OCI-LY7 (cell line): ENCODE measurements at regions not wholly inside any gene's neighbourhood (a gene's known extent, or its start where the extent isn't known, plus 50 kb on each side); places are given as distances from the start of the nearest gene placed in this dataset.
"Not testable (repeated sequence)": the region's sequence is repeated elsewhere in the genome, so short reads cannot be mapped to it uniquely, and the experiment has no call there.

ENCODE experiments used
- BruUV-seq: library from RNA; stranded (reverse); fragments of 400-500 nt; replicated peaks from 2 replicates; lab custom pipeline; 2021; lab: Mats Ljungman, UMichigan
- CTCF ChIA-PET: fragments of 300-600 bp; sonication (Branson Sonifier 250); formaldehyde crosslinking; loops from one replicate; lab custom pipeline; 2022; ENCODE audit warnings: antibody characterized with exemption; ENCODE audit not compliant: unreplicated experiment; lab: Charles Lee
- POLR2A ChIA-PET: fragments of 300-600 bp; sonication (Branson Sonifier 250); formaldehyde crosslinking; loops from one replicate; lab custom pipeline; 2022; ENCODE audit warnings: antibody characterized with exemption; lab: Charles Lee
- DNase-seq: peaks from one replicate; pipeline ENCODE4 v3.0.0-alpha.2; 2015; ENCODE audit warnings: low spot score
- H2AFZ ChIP-seq: fragments of 200-600 bp; sonication (generic), shearing (Covaris generic); 2 replicates; pipeline ENCODE4 v1.6.1; 2014; ENCODE audit warnings: mild to moderate bottlenecking, antibody characterized with exemption, low read length, moderate library complexity
- H3K27ac ChIP-seq: fragments of 200-600 bp; sonication (generic); 2 replicates; pipeline ENCODE4 v1.5.1; 2014; ENCODE audit warnings: mixed run types, low read depth, mild to moderate bottlenecking, moderate library complexity, low read length, inconsistent platforms; ENCODE audit not compliant: poor library complexity, severe bottlenecking
- H3K36me3 ChIP-seq: fragments of 200-600 bp; sonication (generic); 2 replicates; pipeline ENCODE4 v1.6.1; 2014; ENCODE audit warnings: mild to moderate bottlenecking, antibody characterized with exemption, low read length, moderate library complexity, mixed read lengths; ENCODE audit not compliant: insufficient read depth
- H3K4me1 ChIP-seq: fragments of 200-600 bp; sonication (generic); 2 replicates; pipeline ENCODE4 v1.5.1; 2014; ENCODE audit warnings: mild to moderate bottlenecking, low read length; ENCODE audit not compliant: insufficient read depth, poor library complexity, severe bottlenecking
- H3K4me2 ChIP-seq: fragments of 200-600 bp; sonication (generic); 2 replicates; pipeline ENCODE4 v1.6.1; 2014; ENCODE audit warnings: mild to moderate bottlenecking, low read length
- H3K4me3 ChIP-seq: fragments of 200-600 bp; sonication (generic); 2 replicates; pipeline ENCODE4 v1.5.1; 2014; ENCODE audit warnings: mild to moderate bottlenecking, low read depth, low read length; ENCODE audit not compliant: poor library complexity, severe bottlenecking
- H3K79me2 ChIP-seq: fragments of 200-600 bp; sonication (generic); 2 replicates; pipeline ENCODE4 v1.6.1; 2016; ENCODE audit warnings: low read depth, mild to moderate bottlenecking, low read length, moderate library complexity, mixed read lengths; ENCODE audit not compliant: insufficient read depth
- H3K9me2 ChIP-seq: fragments of 200-600 bp; sonication (generic); 2 replicates; pipeline ENCODE4 v1.6.1; 2016; ENCODE audit warnings: mild to moderate bottlenecking, low read length, mixed read lengths; ENCODE audit not compliant: insufficient read depth
- H3K9me3 ChIP-seq: fragments of 200-600 bp; sonication (generic); 2 replicates; pipeline ENCODE4 v1.6.1; 2014; ENCODE audit warnings: mild to moderate bottlenecking, mixed run types, low read length, mixed read lengths
- H4K20me1 ChIP-seq: fragments of 200-600 bp; sonication (generic); 2 replicates; pipeline ENCODE4 v1.6.1; 2014; ENCODE audit warnings: mild to moderate bottlenecking, antibody characterized with exemption, low read length, moderate library complexity, mixed read lengths; ENCODE audit not compliant: insufficient read depth
- CTCF ChIP-seq: fragments of 200-600 bp; sonication (generic); conservative IDR thresholded peaks from 2 replicates; pipeline ENCODE4 v1.5.1; 2014; ENCODE audit warnings: mild to moderate bottlenecking, antibody characterized with exemption, low read length, moderate library complexity, mixed read lengths
- EZH2phosphoT487 ChIP-seq: fragments of 200-600 bp; sonication (generic); IDR thresholded peaks from 2 replicates; pipeline ENCODE4 v1.6.1; 2018; ENCODE audit warnings: low read depth, borderline replicate concordance, mild to moderate bottlenecking, mixed run types, antibody characterized with exemption, low read length, moderate library complexity, mixed read lengths
- intact Hi-C: fragments of 100-400 bp; cut with micrococcal nuclease; formaldehyde crosslinking; loops from one replicate; pipeline ENCODE4 v1.10.0; 2022; ENCODE audit not compliant: unreplicated experiment

- no peaks in the 10 kb centered on the region for H3K4me1 ChIP-seq
- H3K9me3 ChIP-seq, result no peaks in the 10 kb centered on the region
- BruUV-seq, result no TSS peak
- no peak for TF ChIP-seq CTCF
- TF ChIP-seq EZH2phosphoT487, result no peak
- H3K4me3 ChIP-seq, result no peak overlapping the region
- ChIA-PET POLR2A (no interaction called here), CTCF (no interaction called here)
- H3K9me2 ChIP-seq, result no peaks in the 10 kb centered on the region
- no peaks in the 10 kb centered on the region for H4K20me1 ChIP-seq
- H3K4me2 ChIP-seq, result no peak overlapping the region
- no peaks in the 10 kb centered on the region for H3K36me3 ChIP-seq
- no peaks in the 10 kb centered on the region for H3K79me2 ChIP-seq
- no peak for DNase-seq
- H3K27ac ChIP-seq, result no peak overlapping the region
- H2AFZ ChIP-seq, result no peak overlapping the region
- intact Hi-C loops, result no loop called here
Observed at GRCh38 chr10:36003688-36004087, 361.6 kb upstream of the FZD8 start.

- Histone ChIP-seq H3K36me3 (no peaks in the 10 kb centered on the region), H3K79me2 (no peaks in the 10 kb centered on the region), H2AFZ (no peak overlapping the region), H3K4me2 (no peak overlapping the region), H3K4me1 (no peaks in the 10 kb centered on the region), H3K4me3 (no peak overlapping the region), H3K27ac (no peak overlapping the region), H4K20me1 (no peaks in the 10 kb centered on the region), H3K9me3 (no peaks in the 10 kb centered on the region), H3K9me2 (no peaks in the 10 kb centered on the region)
- CTCF ChIA-PET, result no interaction called here
- TF ChIP-seq CTCF (no peak), EZH2phosphoT487 (no peak)
- intact Hi-C loops, result no loop called here
- no TSS peak for BruUV-seq
- no peak for DNase-seq
- POLR2A ChIA-PET, result no interaction called here
Observed at GRCh38 chr10:36003031-36003600, 361.0 kb upstream of the FZD8 start.

GRCh38 chr10:36002445-36002844, 360.3 kb upstream of the FZD8 start:
- H3K27ac ChIP-seq, result no peak overlapping the region
- H3K4me2 ChIP-seq, result no peak overlapping the region
- H4K20me1 ChIP-seq, result no peaks in the 10 kb centered on the region
- DNase-seq, result no peak
- CTCF ChIA-PET, result no interaction called here
- no peaks in the 10 kb centered on the region for H3K79me2 ChIP-seq
- no peak for TF ChIP-seq EZH2phosphoT487
- no peak for TF ChIP-seq CTCF
- POLR2A ChIA-PET, result interaction anchor here (0.7 kb wide), 1 partner anchor 9 kb away, joined by 3 read pairs; no protein-coding TSS in a partner anchor
- H3K9me3 ChIP-seq, result no peaks in the 10 kb centered on the region
- H3K4me1 ChIP-seq, result no peaks in the 10 kb centered on the region
- intact Hi-C loops, result no loop called here
- H2AFZ ChIP-seq, result no peak overlapping the region
- no peaks in the 10 kb centered on the region for H3K36me3 ChIP-seq
- H3K9me2 ChIP-seq, result no peaks in the 10 kb centered on the region
- BruUV-seq, result no TSS peak
- H3K4me3 ChIP-seq, result no peak overlapping the region

GRCh38 chr10:36000754-36001153, 358.7 kb upstream of the FZD8 start:
- H3K79me2 ChIP-seq, H3K4me1 ChIP-seq, H3K36me3 ChIP-seq, H4K20me1 ChIP-seq, H2AFZ ChIP-seq, H3K4me2 ChIP-seq, H3K4me3 ChIP-seq, H3K27ac ChIP-seq, intact Hi-C loops, H3K9me2 ChIP-seq, DNase-seq, BruUV-seq, CTCF ChIA-PET, H3K9me3 ChIP-seq, POLR2A ChIA-PET: not testable (repeated sequence)
